T-helper 1 cell (primary cell): ENCODE measurements at regions not wholly inside any gene's neighbourhood (a gene's known extent, or its start where the extent isn't known, plus 50 kb on each side); places are given as distances from the start of the nearest gene placed in this dataset.

Experiments
- DNase-seq, 5 donors: peaks; one replicate each; pipeline ENCODE4 v3.0.0-alpha.2; 2012 to 2020

GRCh38 chr9:118596374-118597015 is 772.7 kb downstream of the BRINP1 start:
- no peak for DNase-seq

- no peak for DNase-seq
Measured at GRCh38 chr9:118606668-118607067, 762.6 kb downstream of the BRINP1 start.

GRCh38 chr9:118609355-118610044 is 759.7 kb downstream of the BRINP1 start:
- no peak for DNase-seq

GRCh38 chr9:118612201-118612600 is 757.0 kb downstream of the BRINP1 start:
- no peak for DNase-seq

- DNase-seq, result no peak
Measured at GRCh38 chr9:118613996-118614395, 755.2 kb downstream of the BRINP1 start.

- DNase-seq, result no peak
Measured at GRCh38 chr9:118618084-118618483, 751.2 kb downstream of the BRINP1 start.

GRCh38 chr9:118618849-118619248 is 750.4 kb downstream of the BRINP1 start:
- DNase-seq, result no peak

GRCh38 chr9:118624608-118625007 is 744.6 kb downstream of the BRINP1 start:
- DNase-seq, result no peak

GRCh38 chr9:118630079-118630478 is 739.2 kb downstream of the BRINP1 start:
- no peak for DNase-seq

GRCh38 chr9:118630931-118631595 is 738.2 kb downstream of the BRINP1 start:
- DNase-seq, result no peak

GRCh38 chr9:118631956-118632355 is 737.3 kb downstream of the BRINP1 start:
- DNase-seq, result no peak

- DNase-seq, result no peak
Measured at GRCh38 chr9:118635416-118635815, 733.8 kb downstream of the BRINP1 start.

- no peak for DNase-seq
Measured at GRCh38 chr9:118637681-118638080, 731.6 kb downstream of the BRINP1 start.

GRCh38 chr9:118640836-118641560 is 728.2 kb downstream of the BRINP1 start:
- no peak for DNase-seq

- no peak for DNase-seq
Measured at GRCh38 chr9:118643118-118643517, 726.1 kb downstream of the BRINP1 start.

- DNase-seq, result no peak
Measured at GRCh38 chr9:118644066-118644465, 725.2 kb downstream of the BRINP1 start.

- no peak for DNase-seq
Measured at GRCh38 chr9:118647331-118647730, 721.9 kb downstream of the BRINP1 start.

- no peak for DNase-seq
Measured at GRCh38 chr9:118650417-118650816, 718.8 kb downstream of the BRINP1 start.

GRCh38 chr9:118651511-118651910 is 717.7 kb downstream of the BRINP1 start:
- DNase-seq, result no peak

- no peak for DNase-seq
Measured at GRCh38 chr9:118652258-118652657, 717.0 kb downstream of the BRINP1 start.

- DNase-seq, result no peak
Measured at GRCh38 chr9:118652912-118653311, 716.3 kb downstream of the BRINP1 start.

- no peak for DNase-seq
Measured at GRCh38 chr9:118659011-118659410, 710.2 kb downstream of the BRINP1 start.

GRCh38 chr9:118665226-118665919 is 703.9 kb downstream of the BRINP1 start:
- no peak for DNase-seq
